NCI-H526 treated with DMSO at 0.1 percent for 48 hours (cell line): ENCODE measurements at regions not wholly inside any gene's neighbourhood (a gene's known extent, or its start where the extent isn't known, plus 50 kb on each side); places are given as distances from the start of the nearest gene placed in this dataset.

Experiments used
- DNase-seq: peaks from one replicate; lab custom pipeline; 2025; lab: John Stamatoyannopoulos, UW

DNA sequence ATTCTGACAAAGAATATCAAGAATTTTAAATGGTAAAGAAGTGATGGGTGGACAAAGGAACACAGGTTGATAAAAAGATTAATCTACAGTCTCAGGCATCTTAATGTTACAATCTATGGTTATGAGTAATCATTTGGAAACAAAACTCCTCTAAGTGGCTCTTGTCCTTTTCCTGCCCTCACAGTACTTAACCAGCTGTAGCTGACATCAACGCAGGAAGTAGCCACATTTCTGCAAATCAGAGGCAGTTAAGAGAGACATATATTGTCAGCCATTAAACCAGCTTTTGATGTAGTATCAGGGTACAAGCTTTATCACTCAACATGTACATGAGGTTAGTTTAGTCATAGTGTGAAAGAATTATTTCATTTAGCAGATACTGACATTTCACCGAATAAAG is 244.6 kb downstream of the NR4A2 start:
- no peak for DNase-seq

DNA sequence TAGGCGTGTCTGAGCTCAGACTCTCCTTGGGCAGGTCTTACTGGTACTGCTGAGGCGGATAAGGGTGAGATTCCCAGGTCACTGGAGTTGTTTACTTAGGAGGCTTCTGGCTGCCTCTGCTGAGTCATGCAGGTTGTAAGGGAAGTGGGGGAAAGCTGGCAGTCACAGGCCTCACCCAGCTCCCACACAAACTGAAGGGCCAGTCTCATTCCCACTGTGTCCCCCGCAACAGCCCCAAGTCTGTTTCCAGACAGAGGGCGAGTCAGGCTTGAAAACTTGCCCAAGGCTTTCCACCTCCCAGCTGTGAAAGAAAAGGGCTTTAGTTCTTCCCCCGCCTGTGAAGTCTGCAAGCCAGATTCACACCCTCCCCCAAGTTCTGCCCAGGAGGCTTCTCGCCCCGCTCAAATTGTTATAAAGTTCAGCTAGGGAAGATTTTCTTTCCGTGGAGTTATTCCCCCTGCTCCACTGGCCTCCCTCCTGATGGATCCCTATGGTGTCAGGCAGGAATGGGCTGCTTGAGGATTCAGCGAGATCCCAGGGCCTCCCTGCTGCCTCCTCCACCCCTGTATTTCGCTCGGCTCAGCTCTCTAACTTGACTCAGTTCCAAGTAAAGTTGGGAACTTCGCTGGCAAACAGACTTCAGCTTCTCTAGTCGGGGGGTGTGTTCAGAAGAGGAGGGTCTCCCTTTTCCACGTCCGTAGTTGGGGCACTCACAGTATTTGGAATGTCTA is 248.6 kb downstream of the NR4A2 start:
- no peak for DNase-seq

DNA sequence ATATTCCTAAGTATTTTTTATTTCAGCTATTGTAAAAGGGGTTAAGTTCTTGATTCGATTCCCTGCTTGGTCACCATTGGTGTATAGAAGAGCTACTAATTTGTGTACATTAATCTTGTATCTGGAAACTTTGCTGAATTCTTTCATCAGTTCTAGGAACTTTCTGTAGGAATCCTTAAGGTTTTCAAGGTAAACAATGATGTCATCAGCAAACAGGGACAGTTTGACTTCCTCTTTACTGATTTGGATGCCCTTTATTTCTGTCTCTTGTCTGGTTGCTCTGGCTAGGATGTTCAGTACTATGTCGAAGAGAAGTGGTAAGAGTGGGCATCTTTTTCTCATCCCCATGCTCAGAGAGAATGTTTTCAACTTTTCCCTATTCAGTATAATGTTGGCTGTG is 252.7 kb downstream of the NR4A2 start:
- no peak for DNase-seq

DNA sequence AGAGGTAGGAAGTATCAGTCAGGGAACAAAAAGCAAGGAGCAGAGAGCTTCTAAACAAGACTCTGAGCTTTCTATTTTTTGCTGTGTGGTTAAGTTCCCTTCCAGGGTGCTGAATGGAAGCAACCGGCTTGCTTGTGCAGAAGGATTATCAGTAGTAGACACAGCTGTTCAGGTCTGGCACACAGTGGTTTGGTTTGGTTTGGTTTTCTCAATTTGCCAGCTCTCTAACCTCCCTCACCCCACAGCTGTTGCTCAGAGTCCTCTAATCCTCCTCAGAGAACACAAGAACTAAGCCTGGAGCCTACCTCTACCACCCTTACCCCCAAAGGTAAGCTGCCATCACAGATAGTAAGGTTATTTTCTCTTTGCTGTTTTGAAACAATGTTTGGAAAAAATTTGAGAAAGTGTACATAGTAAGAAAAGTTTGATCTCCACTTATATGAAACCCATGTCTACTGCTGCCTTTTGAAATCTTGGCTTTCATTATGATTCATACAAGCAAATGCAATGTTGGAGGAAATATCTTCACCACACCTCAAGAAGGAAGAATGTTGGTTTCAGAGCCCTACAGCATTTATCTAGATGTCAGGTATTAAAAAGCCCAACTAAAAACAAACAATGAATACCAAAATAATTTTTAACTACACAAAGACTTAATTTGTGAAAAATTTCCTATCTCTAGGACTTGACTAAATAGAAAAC is 255.3 kb downstream of the NR4A2 start:
- DNase-seq: no peak

DNA sequence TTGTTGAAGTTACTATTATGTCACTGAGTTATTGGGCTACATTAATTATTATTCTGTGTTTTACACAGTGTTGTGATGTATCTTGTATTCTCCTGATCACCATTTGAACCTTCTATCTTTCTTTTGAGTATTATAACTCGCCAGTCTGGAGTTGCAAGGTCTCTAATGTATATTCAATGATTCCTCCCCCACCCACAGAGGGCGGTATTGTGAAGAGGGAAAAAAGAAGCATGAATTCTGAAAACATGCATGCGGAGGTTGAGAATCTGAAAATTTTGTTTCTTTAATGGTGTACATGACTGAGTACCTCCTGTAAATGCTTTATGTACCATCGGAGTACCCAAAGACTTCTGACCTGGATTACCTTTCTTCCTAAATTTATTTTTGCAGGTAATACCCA is 266.6 kb downstream of the NR4A2 start:
- DNase-seq: no peak

GRCh38 chr2:156064540-156064939 is 268.0 kb downstream of the NR4A2 start:
- no peak for DNase-seq

GRCh38 chr2:156057647-156058046 is 274.9 kb downstream of the NR4A2 start:
- no peak for DNase-seq

DNA sequence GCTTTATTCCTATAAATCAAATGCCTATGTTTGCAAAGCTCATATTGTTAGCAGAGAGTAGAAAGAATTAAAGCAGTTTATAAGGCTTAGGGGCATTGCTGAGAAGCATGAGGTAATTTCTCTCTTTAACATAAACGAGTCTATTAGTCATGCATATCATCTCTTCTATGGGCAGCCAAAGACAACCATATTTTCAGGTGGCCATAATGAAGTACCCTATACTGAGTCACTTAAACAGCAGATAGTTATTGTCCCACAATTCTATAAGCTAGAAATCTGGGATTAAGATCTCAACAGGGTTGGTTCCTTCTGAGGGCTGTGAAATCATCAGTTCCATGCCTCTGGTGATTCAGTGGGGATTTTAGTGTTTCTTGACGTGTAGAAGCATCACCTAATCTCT is 277.5 kb downstream of the NR4A2 start:
- DNase-seq: no peak

DNA sequence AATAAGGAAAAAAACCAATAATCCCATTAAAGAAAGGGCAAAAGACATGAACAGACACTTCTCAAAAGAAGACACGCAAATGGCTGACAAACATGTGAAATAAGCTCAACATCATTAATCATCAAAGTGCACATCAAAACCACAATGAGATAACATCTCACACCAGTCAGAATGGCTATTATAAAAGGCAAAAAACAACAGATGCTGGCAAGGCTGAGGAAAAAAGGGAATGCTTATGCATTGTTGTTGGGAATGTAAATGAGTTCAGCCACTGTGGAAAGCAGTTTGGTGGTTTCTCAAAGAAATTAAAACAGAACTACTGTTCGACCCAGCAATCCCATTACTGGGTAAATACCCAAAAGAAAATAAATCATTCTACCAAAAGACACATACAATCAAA is 285.6 kb downstream of the NR4A2 start:
- DNase-seq: no peak

- no peak for DNase-seq
These were observed 289.6 kb downstream of the NR4A2 start for GRCh38 chr2:156042895-156043294.

DNA sequence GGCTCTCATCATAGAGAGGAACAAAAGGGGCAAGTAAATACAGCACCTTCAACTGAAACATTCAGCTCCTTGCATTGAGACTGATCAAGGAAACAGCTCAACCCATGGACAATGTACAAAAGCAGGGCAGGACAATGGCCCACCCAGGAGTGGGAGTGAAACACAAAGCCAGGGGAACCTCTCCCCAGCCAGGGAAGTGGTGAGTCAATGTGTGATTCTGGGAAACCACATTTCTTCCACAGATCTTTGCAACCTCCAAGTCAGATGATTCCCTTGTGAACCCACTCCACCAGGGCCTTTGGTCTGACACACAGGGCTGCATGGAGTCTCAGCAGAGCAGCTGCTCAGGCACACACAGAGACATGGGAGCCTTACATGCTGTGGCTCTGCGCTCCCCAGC is 294.5 kb downstream of the NR4A2 start:
- DNase-seq: no peak

DNA sequence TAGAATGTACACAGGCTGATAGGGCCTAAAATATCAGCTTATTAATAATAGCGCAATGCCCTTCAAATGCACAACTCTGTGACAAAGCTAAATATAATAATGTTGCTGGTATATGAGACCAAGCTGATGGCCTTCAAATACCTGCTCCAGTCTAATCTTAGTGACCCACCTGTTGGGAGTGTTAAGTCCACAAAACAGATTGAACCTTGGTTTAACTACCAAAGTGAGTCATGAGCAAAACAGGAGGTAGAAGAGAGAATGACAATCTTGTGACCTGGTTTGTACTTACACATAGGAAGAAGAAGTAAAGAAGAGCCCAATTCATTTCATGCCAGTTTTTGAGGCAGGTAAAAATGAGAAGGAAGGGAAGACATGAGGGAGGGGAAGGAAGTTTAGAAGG is 295.0 kb downstream of the NR4A2 start:
- DNase-seq: no peak

- no peak for DNase-seq
These were observed 301.4 kb downstream of the NR4A2 start for GRCh38 chr2:156031121-156031520.

GRCh38 chr2:156023229-156023869 is 309.2 kb downstream of the NR4A2 start:
- no peak for DNase-seq

DNA sequence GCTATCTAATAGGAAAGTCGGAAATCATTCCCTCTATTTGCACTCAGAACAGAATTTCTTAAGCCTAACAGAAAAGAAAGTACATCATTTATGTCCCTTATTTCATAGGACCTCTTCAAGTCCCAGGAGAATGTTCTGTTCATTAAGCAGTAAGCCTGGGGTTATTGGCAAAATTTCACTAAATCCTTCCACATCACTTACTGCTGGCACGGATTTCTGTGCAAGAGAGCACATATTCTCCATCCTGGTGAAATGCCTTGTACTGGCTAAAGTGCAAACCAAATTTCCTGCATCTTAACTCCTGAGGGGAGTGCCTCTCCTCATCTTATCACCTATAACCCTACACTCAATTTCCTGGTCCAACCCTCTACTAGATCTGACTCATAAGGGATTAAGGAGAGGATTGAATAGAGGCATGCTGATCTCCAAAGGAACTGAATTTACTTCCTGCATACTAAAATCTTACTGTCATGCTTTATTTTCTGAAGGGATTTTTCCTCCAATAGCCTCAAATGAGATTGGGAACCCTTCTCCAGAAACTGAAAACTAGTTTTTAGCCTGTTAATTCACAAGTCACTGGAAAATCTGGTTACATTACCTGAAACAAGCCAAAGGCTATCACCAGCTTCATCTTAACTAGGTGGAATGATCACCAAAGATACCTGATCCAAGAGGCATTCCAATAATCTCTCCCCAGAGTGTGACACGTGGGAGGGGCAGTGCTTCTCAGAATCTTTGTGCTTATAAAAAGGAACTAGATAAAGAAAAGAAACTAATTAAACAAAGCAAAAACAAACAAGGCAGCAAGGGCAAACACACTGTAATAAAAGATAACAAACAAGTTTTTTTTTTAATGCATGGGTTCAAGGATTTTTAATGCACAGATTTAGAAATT is 311.1 kb downstream of the NR4A2 start:
- DNase-seq: no peak

DNA sequence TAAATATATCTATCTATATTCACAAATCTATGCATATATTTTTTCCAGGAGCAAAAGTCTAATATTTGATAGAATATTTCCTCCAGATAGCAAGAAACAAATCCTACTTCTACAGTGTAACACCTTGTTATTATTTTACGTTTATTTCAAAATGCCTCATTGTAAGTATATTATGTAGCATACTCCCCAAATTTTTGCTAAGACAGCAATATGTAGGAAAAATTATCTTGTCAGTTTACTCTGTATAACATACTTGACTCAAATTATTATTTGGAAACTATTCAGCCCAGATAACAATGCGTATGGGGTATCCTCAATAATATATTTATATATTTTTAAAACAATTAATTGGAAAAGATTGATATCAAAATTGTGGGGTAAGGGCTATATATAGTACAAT is 313.2 kb downstream of the NR4A2 start:
- no peak for DNase-seq

DNA sequence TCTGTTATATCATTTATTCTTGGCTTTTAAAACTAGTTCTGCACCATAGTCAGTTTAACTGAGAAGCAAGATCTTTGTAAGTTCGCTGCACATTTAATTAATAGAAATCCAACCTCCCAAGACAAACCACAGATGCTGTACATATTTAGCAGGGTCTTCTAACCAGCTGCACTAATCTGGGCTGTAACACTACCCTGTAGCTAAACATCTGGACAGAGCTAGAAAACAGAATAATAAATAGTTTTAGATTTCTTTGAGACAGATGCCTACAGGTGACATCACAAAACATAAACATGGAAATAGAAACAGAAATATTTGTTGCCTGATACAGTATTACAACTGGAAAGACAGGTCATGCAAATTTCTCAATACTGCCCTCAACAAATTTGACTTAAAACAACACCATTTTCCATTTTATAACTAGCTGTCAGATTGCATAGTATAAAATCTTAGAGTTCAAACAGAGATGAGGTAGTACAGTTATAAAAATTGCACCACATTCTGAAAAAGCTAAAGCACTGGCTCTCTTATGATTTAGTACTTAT is 315.1 kb downstream of the NR4A2 start:
- DNase-seq: no peak

- no peak for DNase-seq
These were observed 323.2 kb downstream of the NR4A2 start for GRCh38 chr2:156009293-156009692.

DNA sequence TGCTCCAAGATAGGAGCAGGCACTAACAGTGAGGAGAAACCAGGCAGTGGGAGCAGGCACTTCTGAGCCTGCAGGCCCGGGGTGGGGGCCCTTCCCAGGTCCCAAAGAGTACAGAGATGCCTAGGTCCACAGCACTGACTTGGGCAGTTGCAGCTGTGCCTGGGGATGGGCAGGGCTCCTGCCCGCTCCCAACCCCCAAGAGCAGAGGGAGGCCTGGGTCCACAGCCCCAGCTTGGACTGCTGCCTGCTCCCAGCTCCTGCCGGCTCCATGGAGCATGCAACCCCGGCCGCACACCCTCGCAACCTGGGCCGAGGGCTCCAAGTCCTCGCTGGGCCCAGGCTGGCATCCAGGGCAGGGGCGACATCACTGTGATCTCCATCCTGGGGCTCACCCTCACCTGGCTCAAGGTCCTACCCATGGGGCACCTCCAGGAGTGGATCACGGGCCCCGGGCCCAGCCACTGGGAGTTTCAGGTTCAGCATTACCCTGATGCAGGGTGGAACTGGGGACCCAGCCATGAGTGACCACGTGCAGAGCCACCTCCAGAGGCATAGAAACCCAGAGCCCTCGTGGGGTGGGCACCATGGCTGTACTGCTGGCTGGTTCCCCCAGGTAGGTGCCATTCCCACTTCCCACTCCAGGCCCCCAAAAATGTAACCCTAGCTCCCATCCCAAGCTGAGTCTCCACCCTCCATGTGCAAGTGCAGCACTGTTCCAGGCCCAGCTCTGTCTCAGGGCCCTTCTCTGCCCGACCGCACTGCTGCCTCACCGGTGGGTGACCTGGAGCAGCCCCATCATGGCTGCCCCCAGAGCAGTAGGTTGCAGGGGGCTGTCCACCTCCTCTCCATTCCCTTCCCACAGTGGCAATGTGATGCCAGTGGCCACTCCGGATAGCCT is 325.6 kb downstream of the NR4A2 start:
- DNase-seq: no peak

- DNase-seq: no peak
These were observed 326.4 kb downstream of the NR4A2 start for GRCh38 chr2:156005999-156006712.
